Loucy (cell line): ENCODE measurements at regions not wholly inside any gene's neighbourhood (a gene's known extent, or its start where the extent isn't known, plus 50 kb on each side); places are given as distances from the start of the nearest gene placed in this dataset.
"Not testable (repeated sequence)": the region's sequence is repeated elsewhere in the genome, so short reads cannot be mapped to it uniquely, and the experiment has no call there.

Experiments used
- H2AFZ ChIP-seq: fragments of 200-600 bp; sonication (generic); 2 replicates; pipeline ENCODE4 v1.6.0; 2016; ENCODE audit warnings: antibody characterized with exemption, mild to moderate bottlenecking, low read length, moderate library complexity
- H3F3A ChIP-seq: fragments of 200-600 bp; 2 replicates; pipeline ENCODE4 v1.6.0; 2016; ENCODE audit warnings: antibody characterized with exemption, low read depth, mild to moderate bottlenecking
- H3K27me3 ChIP-seq: fragments of 200-600 bp; sonication (generic); 2 replicates; pipeline ENCODE4 v1.6.1; 2014; ENCODE audit warnings: low read length, mild to moderate bottlenecking; ENCODE audit not compliant: insufficient read depth, poor library complexity, severe bottlenecking
- H3K36me3 ChIP-seq: fragments of 200-600 bp; sonication (generic); 2 replicates; pipeline ENCODE4 v1.6.1; 2016; ENCODE audit warnings: low read length; ENCODE audit not compliant: insufficient read depth
- H3K4me1 ChIP-seq: fragments of 200-600 bp; sonication (generic); 2 replicates; pipeline ENCODE4 v1.5.1; 2014; ENCODE audit warnings: low read length, mild to moderate bottlenecking; ENCODE audit not compliant: insufficient read depth, poor library complexity, severe bottlenecking
- H3K4me2 ChIP-seq: fragments of 200-600 bp; sonication (generic); 2 replicates; pipeline ENCODE4 v1.6.0; 2014; ENCODE audit warnings: antibody characterized with exemption, low read length, low read depth, mild to moderate bottlenecking; ENCODE audit not compliant: poor library complexity, severe bottlenecking
- H3K4me3 ChIP-seq: fragments of 200-600 bp; sonication (generic); 2 replicates; pipeline ENCODE4 v1.5.1; 2014; ENCODE audit warnings: low read length, mild to moderate bottlenecking, mixed read lengths; ENCODE audit not compliant: poor library complexity, severe bottlenecking
- H3K79me2 ChIP-seq: fragments of 200-600 bp; sonication (generic); 2 replicates; pipeline ENCODE4 v1.6.1; 2014; ENCODE audit warnings: low read length; ENCODE audit not compliant: insufficient read depth
- H3K9ac ChIP-seq: fragments of 200-600 bp; sonication (generic); 2 replicates; pipeline ENCODE4 v1.6.0; 2014; ENCODE audit warnings: mild to moderate bottlenecking, low read depth, low read length, moderate library complexity; ENCODE audit not compliant: poor library complexity, severe bottlenecking
- H3K9me2 ChIP-seq: fragments of 200-600 bp; sonication (generic); replicated peaks from 2 replicates; pipeline ENCODE4 v1.6.1; 2016; ENCODE audit warnings: low read depth, low read length, mixed read lengths
- H3K9me3 ChIP-seq: fragments of 200-600 bp; sonication (generic); 2 replicates; pipeline ENCODE4 v1.6.1; 2014; ENCODE audit warnings: mild to moderate bottlenecking, antibody characterized with exemption, low read length, low read depth; ENCODE audit not compliant: insufficient read depth
- H4K20me1 ChIP-seq: fragments of 200-600 bp; sonication (generic); 2 replicates; pipeline ENCODE4 v1.6.0; 2014; ENCODE audit warnings: antibody characterized with exemption, low read length, mild to moderate bottlenecking; ENCODE audit not compliant: insufficient read depth, poor library complexity, severe bottlenecking
- EZH2phosphoT487 ChIP-seq: fragments of 200-600 bp; IDR thresholded peaks from 2 replicates; pipeline ENCODE4 v1.6.1; 2018; ENCODE audit warnings: antibody characterized with exemption, mild to moderate bottlenecking, moderate library complexity, borderline replicate concordance
- TF ChIP-seq, protein P1 (sequence below): fragments of 200-600 bp; sonication (generic); conservative IDR thresholded peaks from 2 replicates; pipeline ENCODE4 v1.5.1; 2014; ENCODE audit warnings: mild to moderate bottlenecking, antibody characterized with exemption, low read length

DNA sequence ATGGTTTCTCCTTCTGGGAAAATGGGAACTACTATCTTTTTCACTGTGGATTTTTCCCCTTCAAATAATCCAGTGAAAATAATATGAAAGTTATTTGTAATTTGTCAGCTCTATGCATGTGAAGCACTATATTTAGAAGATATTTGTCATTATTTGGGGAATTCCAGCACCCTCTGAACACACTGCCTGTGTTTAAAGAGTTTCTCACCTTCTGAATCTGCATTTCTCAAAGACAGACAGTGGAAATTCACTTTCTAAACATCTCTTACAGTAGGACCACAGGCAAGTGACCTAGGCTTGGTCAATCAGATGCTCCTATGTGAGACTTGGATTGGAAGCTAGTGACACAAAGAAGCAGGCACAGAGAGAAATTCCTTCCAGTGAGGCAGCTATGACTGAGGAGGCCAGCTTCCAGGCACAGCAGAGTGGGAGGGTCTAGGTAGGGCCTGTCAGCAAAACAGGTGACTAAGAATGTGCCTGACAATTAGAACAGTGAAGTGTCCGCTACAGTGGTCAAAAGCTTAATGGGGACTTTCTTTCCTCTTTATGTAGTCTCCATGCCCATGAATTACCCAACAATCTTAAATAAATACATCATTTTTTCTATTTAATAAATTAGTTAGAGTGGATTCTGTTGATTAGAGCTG lies 167.2 kb downstream of the HMHB1 start:
- no peaks in the 10 kb centered on the region for H4K20me1 ChIP-seq
- TF ChIP-seq, protein P1, sequence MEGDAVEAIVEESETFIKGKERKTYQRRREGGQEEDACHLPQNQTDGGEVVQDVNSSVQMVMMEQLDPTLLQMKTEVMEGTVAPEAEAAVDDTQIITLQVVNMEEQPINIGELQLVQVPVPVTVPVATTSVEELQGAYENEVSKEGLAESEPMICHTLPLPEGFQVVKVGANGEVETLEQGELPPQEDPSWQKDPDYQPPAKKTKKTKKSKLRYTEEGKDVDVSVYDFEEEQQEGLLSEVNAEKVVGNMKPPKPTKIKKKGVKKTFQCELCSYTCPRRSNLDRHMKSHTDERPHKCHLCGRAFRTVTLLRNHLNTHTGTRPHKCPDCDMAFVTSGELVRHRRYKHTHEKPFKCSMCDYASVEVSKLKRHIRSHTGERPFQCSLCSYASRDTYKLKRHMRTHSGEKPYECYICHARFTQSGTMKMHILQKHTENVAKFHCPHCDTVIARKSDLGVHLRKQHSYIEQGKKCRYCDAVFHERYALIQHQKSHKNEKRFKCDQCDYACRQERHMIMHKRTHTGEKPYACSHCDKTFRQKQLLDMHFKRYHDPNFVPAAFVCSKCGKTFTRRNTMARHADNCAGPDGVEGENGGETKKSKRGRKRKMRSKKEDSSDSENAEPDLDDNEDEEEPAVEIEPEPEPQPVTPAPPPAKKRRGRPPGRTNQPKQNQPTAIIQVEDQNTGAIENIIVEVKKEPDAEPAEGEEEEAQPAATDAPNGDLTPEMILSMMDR: no peak
- no peak for TF ChIP-seq EZH2phosphoT487
- no peaks in the 10 kb centered on the region for H3K9me2 ChIP-seq
- H3K9me3 ChIP-seq: no peaks in the 10 kb centered on the region
- H3F3A ChIP-seq: no peaks in the 10 kb centered on the region
- H3K27me3 ChIP-seq: no peaks in the 10 kb centered on the region
- no peaks in the 10 kb centered on the region for H3K36me3 ChIP-seq
- no peak overlapping the region for H3K4me3 ChIP-seq
- no peaks in the 10 kb centered on the region for H3K79me2 ChIP-seq
- H3K9ac ChIP-seq: no peak overlapping the region
- H2AFZ ChIP-seq: no peak overlapping the region
- no peak overlapping the region for H3K4me2 ChIP-seq
- H3K4me1 ChIP-seq: no peaks in the 10 kb centered on the region

DNA sequence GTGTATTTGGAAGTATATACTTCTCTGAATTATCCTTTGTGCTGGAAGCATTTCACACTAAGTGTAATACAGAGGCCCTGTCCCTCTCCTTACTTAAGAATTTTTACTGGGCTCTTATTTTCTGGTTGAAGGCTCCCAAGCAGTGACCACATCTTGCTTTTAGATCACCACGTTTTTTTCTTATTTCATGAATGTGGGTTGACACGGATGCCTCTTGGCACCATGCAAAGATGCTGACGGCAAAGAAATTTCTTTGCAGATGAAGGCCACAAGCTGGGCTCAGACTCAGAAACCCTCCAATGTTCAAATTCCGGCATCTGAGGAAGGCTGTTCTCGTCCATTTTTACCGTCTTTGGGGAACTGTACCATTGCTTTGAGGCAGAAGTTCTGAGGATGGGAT lies 168.5 kb downstream of the HMHB1 start:
- no peaks in the 10 kb centered on the region for H3K27me3 ChIP-seq
- H3K36me3 ChIP-seq: no peaks in the 10 kb centered on the region
- no peak overlapping the region for H3K9ac ChIP-seq
- H3K9me2 ChIP-seq: no peaks in the 10 kb centered on the region
- TF ChIP-seq, protein P1: no peak
- no peak for TF ChIP-seq EZH2phosphoT487
- H3F3A ChIP-seq: no peaks in the 10 kb centered on the region
- H3K4me2 ChIP-seq: no peak overlapping the region
- H3K4me1 ChIP-seq: no peaks in the 10 kb centered on the region
- H3K9me3 ChIP-seq: no peaks in the 10 kb centered on the region
- no peaks in the 10 kb centered on the region for H3K79me2 ChIP-seq
- H3K4me3 ChIP-seq: no peak overlapping the region
- no peaks in the 10 kb centered on the region for H4K20me1 ChIP-seq
- H2AFZ ChIP-seq: no peak overlapping the region

DNA sequence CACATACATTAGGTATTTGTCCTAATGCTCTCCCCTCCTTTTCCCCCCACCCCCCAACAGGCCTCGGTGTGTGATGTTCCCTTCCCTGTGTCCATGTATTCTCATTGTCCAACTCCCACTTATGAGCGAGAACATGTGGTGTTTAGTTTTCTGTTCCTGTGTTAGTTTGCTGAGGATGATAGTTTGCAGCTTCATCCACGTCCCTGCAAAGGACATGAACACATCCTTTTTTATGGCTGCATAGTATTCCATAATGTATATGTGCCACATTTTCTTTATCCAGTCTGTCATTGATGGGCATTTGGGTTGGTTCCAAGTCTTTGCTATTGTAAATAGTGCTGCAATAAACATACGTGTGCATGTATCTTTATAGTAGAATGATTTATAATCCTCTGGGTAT lies 171.0 kb downstream of the HMHB1 start:
- not testable (repeated sequence) for H3K27me3 ChIP-seq, H3K9ac ChIP-seq, H3K36me3 ChIP-seq, H3K9me2 ChIP-seq, H3F3A ChIP-seq, H3K9me3 ChIP-seq, H3K4me2 ChIP-seq, H4K20me1 ChIP-seq, H2AFZ ChIP-seq, H3K4me3 ChIP-seq, H3K79me2 ChIP-seq
- H3K4me1 ChIP-seq: peaks cover 23% of the 10 kb centered on the region

DNA sequence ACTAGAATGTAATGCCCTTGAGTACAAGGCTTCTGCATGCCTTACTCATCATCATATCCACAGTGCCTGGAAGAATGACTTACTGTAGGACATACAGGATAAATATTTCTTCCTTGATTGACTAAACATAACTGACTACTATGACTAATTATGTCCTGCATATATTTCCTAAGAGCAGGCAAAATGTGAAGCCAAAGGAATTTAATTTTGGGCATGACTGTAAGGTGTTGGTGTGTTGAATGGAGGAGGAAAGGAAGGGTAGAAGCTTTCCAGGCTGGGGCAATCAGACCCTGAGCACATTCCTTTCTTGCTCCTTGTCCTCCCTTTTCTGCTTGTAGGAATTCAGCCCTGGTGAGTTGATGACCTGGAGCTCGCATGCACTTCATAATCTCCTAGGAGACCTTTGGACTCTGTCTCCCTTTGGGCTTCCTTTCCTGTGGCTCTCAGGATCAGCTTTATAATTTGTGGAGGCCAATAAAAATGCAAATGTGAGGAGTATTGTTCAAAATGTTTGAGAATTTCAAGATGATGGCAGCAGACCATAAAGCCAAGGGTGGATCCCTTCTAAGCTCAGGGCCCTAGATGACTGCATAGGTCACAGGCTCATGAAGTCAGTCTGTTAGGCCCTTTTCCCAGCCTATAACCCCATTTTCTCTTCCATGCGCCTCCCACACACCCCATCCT lies 174.0 kb downstream of the HMHB1 start:
- Histone ChIP-seq H3K79me2 (no peaks in the 10 kb centered on the region), H3K27me3 (no peaks in the 10 kb centered on the region), H3F3A (no peaks in the 10 kb centered on the region), H3K9me3 (no peaks in the 10 kb centered on the region), H3K4me3 (no peak overlapping the region), H4K20me1 (no peaks in the 10 kb centered on the region), H3K4me2 (no peak overlapping the region), H2AFZ (no peak overlapping the region), H3K36me3 (no peaks in the 10 kb centered on the region), H3K4me1 (peaks cover 31% of the 10 kb centered on the region), H3K9ac (no peak overlapping the region), H3K9me2 (no peaks in the 10 kb centered on the region)
- TF ChIP-seq, protein P1: no peak
- no peak for TF ChIP-seq EZH2phosphoT487
